ENCODE measurements at regions not wholly inside any gene's neighbourhood (a gene's known extent, or its start where the extent isn't known, plus 50 kb on each side); places are given as distances from the start of the nearest gene placed in this dataset.
"Not testable (repeated sequence)": the region's sequence is repeated elsewhere in the genome, so short reads cannot be mapped to it uniquely, and the experiment has no call there.

DNA sequence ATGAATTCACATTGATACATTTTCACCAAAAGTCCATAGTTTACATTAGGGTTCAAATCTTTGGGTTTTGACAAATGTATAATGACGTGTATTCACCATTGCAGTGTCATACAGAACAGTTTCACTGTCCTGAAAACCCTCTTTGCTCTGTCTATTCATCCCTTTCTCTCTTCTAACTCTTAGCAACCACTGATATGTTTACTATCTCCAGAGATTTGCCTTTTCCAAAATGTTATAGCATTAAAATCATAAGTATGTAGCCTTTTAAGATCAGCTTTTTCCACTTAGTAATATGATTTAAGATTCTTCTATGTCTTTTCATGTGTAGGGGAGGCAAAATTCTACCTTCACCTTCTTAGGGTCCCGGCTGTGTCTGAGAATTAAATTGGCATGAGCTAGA, 203.8 kb downstream of the TPRG1 start:
- DNase-seq = no peak

- DNase-seq = no peak
These were observed 211.9 kb downstream of the TPRG1 start for GRCh38 chr3:189383630-189384029.

DNA sequence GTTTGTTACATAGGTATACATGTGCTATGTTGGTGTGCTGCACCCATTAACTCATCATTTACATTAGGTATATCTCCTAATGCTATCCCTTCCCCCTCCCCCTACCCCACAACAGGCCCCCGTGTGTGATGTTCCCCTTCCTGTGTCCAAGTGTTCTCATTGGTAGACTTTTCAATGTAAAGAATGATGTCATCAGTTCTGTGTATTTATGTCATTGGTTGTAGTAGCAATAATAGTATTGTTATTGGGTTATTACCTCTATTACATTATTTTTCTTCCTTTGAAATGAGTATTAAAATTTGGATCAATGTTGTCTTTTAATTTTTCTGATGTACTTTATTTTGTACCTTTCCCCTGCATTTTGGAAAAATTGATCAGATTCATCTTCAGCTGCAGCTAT, 214.1 kb downstream of the TPRG1 start:
- not testable (repeated sequence) for DNase-seq

GRCh38 chr3:189386739-189387138, 215.0 kb downstream of the TPRG1 start:
- DNase-seq = no peak

GRCh38 chr3:189389346-189389745, 217.6 kb downstream of the TPRG1 start:
- peak; percentile 3 for DNase-seq

- peak; percentile 1 for DNase-seq
These were observed 221.8 kb downstream of the TPRG1 start for GRCh38 chr3:189393598-189393997.

- DNase-seq = no peak
These were observed 222.9 kb downstream of the TPRG1 start for GRCh38 chr3:189394599-189395121.

DNA sequence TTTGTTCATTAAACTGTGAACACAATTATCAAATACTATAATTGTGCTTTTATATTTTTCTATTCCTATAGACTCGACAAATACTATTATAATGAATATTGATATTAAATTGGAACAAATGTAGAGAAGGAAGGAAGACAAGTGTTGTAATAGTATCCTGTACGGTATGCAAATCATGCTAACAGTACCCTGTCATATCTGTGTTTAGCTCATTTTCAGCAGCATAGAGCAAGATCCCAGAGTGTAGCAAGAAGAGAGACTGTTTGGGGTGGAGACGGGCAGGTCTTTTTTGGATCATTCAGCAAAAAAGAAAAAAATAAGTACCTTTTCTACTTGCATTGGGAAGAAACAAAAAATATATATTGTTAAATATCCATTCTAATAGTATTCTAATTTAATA, 224.1 kb downstream of the TPRG1 start:
- no peak for DNase-seq

- DNase-seq = no peak
These were observed 226.9 kb downstream of the TPRG1 start for GRCh38 chr3:189398656-189399055.

GRCh38 chr3:189401196-189401595, 229.4 kb downstream of the TPRG1 start:
- DNase-seq = no peak

DNA sequence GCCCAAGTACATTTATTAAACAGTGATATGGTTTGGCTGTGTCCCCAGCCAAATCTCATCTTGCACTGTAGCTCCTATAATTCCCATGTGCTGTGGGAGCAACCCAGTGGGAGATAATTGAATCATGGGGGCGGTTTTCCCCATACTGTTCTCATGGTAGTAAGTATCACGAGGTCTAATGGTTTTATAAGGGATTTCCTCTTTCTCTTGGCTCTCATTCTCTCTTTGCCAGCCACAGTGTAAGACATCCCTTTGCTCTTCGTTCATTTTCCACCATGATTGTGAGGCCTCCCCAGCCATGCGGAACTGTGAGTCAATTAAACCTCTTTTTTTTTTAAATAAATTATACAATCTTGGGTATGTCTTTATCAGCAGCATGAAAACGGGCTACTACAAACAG, 228.0 kb upstream of the TP63 start:
- DNase-seq = no peak

- no peak for DNase-seq
These were observed 227.2 kb upstream of the TP63 start for GRCh38 chr3:189404024-189404423.

- no peak for DNase-seq
These were observed 226.2 kb upstream of the TP63 start for GRCh38 chr3:189404797-189405484.

DNA sequence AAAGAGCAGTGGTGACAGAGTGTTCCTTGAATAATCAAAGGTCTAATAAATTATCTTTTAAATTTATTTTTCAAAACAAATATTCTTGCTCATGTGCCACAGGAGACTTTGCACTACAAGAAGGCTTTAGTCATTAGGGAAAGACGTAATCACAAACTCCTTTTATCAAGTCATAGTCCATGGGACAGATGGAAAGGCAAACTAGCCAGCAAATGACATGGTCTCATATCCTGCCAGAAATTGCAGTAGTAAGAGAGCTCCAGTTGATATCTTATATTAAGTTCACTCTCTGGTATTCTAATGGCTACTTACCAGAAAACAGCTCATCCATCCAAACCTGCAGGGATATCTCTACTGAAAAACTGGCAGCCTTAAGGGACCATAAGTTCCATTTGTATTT, 225.0 kb upstream of the TP63 start:
- no peak for DNase-seq

- no peak for DNase-seq
These were observed 220.7 kb upstream of the TP63 start for GRCh38 chr3:189410522-189410921.

GRCh38 chr3:189419038-189419437, 212.2 kb upstream of the TP63 start:
- no peak for DNase-seq

GRCh38 chr3:189419683-189420082, 211.5 kb upstream of the TP63 start:
- DNase-seq = no peak

- no peak for DNase-seq
These were observed 206.3 kb upstream of the TP63 start for GRCh38 chr3:189424922-189425321.

GRCh38 chr3:189429019-189429418, 202.2 kb upstream of the TP63 start:
- DNase-seq = no peak

DNA sequence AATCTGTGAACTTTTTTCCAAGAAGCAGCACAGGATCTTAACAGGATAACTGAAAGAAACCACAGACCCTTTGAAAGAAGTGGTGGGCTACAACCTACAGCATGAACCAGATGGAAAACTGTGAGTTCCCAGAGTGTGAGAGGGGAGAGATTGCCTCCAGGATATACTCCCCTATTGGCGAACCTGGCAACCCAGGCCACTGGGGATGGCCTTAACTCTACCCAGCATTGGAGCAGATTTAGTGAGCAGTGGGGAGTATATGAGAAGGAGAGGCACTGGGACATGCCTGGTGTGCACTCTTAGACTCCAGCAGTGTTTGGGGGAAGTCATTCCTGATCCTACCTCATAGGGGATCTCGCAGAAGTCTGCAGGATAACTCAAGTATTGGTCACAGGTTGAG, 201.0 kb upstream of the TP63 start:
- DNase-seq = no peak

DNA sequence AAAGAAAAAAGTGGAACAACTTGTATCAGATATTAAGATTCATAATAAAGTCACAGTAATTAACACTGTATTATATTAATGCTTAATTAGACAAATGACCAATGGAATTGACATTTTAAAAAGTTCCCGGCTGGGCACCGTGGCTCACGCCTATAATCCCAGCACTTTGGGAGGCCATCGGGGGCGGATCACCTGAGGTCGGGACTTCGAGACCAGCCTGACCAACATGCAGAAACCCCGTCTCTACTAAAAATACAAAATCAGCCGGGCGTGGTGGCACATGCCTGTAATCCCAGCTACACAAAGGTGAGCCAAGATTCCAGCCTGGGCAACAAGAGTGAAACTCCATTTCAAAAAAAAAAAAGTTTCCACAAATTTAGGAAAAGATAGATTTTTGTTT, 188.9 kb upstream of the TP63 start:
- not testable (repeated sequence) for DNase-seq

DNA sequence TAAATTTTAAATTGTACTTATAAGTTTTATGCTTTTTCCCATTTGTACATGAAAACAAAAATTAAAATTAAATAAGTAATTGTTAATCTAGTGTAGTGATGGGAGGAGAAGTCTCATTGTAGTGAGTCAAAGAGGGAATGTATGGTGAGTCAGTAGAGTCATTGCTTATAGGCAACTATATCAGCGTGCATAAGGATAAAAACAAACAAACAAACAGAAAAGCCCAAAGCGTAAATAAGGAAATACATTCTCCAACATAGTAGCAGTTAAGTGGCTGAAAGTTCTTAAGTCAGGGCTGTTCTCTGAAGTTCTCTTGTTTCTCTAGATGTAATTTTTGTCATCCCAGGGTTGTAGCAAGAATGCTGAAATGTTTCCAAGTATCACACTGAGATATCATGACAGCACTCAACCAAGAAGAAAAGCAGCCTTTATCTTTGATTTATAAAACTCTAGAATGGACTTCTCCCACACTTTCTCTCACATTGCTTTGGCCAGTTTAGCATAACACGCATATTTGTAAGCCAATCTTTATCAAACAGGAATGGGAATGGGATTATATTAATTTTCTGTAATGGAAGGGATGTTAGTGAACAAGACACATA, 184.1 kb upstream of the TP63 start:
- DNase-seq = peak; percentile 66

DNA sequence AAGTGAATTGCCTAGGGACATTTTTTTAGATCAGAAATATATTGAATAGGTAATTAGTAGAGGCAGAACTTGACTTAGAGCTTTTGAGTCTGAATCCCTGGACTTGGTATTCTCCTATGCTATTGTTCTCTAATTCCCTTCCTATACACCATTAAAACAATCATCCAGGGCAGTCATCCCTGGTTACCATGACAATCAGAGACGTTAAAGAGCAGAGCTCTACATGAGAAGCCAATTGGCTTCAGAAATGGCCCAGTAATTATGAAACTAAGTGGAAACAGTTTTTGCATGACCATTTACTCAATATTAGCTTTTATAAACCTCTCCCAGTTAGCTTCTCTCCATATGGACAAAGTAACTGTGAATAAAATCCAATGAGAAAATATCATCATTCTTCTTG, 182.1 kb upstream of the TP63 start:
- no peak for DNase-seq

- no peak for DNase-seq
These were observed 176.2 kb upstream of the TP63 start for GRCh38 chr3:189455009-189455408.
